Fibroblast of peridontal ligament (primary cell): ENCODE measurements at regions not wholly inside any gene's neighbourhood (a gene's known extent, or its start where the extent isn't known, plus 50 kb on each side); places are given as distances from the start of the nearest gene placed in this dataset.
"Not testable (repeated sequence)": the region's sequence is repeated elsewhere in the genome, so short reads cannot be mapped to it uniquely, and the experiment has no call there.

Experiments
- DNase-seq: peaks from one replicate; pipeline ENCODE4 v3.0.0-alpha.2; 2010; ENCODE audit errors: extremely low read depth

- DNase-seq, result no peak
These were observed 174.8 kb downstream of the UTP18 start for GRCh38 chr17:51435171-51435552.

GRCh38 chr17:51435641-51436091 is 175.3 kb downstream of the UTP18 start:
- DNase-seq, result no peak

- DNase-seq, result no peak
These were observed 179.3 kb downstream of the UTP18 start for GRCh38 chr17:51439395-51440229.

GRCh38 chr17:51441431-51441830 is 181.1 kb downstream of the UTP18 start:
- no peak for DNase-seq

- no peak for DNase-seq
These were observed 181.9 kb downstream of the UTP18 start for GRCh38 chr17:51442088-51442865.

GRCh38 chr17:51443646-51444045 is 183.3 kb downstream of the UTP18 start:
- no peak for DNase-seq

GRCh38 chr17:51445946-51446345 is 185.6 kb downstream of the UTP18 start:
- DNase-seq, result no peak

- DNase-seq, result no peak
These were observed 194.2 kb downstream of the UTP18 start for GRCh38 chr17:51454456-51454978.

- DNase-seq, result no peak
These were observed 194.9 kb downstream of the UTP18 start for GRCh38 chr17:51455211-51455610.

- no peak for DNase-seq
These were observed 195.6 kb downstream of the UTP18 start for GRCh38 chr17:51455931-51456330.

- no peak for DNase-seq
These were observed 196.6 kb downstream of the UTP18 start for GRCh38 chr17:51456942-51457341.

- peak; percentile 2 for DNase-seq
These were observed 201.2 kb downstream of the UTP18 start for GRCh38 chr17:51461578-51462004.

GRCh38 chr17:51463353-51463752 is 203.0 kb downstream of the UTP18 start:
- no peak for DNase-seq

GRCh38 chr17:51467336-51467735 is 207.0 kb downstream of the UTP18 start:
- DNase-seq, result no peak

- DNase-seq, result no peak
These were observed 212.4 kb downstream of the UTP18 start for GRCh38 chr17:51472670-51473205.

- no peak for DNase-seq
These were observed 214.4 kb downstream of the UTP18 start for GRCh38 chr17:51474764-51475163.

GRCh38 chr17:51475730-51476129 is 215.4 kb downstream of the UTP18 start:
- no peak for DNase-seq

GRCh38 chr17:51479303-51479702 is 219.0 kb downstream of the UTP18 start:
- no peak for DNase-seq

- DNase-seq, result no peak
These were observed 221.0 kb downstream of the UTP18 start for GRCh38 chr17:51481370-51481769.

- not testable (repeated sequence) for DNase-seq
These were observed 221.9 kb downstream of the UTP18 start for GRCh38 chr17:51482248-51482647.

- no peak for DNase-seq
These were observed 225.7 kb downstream of the UTP18 start for GRCh38 chr17:51486091-51486490.

- no peak for DNase-seq
These were observed 226.7 kb downstream of the UTP18 start for GRCh38 chr17:51486885-51487520.
